GM12864 (cell line): ENCODE measurements at regions not wholly inside any gene's neighbourhood (a gene's known extent, or its start where the extent isn't known, plus 50 kb on each side); places are given as distances from the start of the nearest gene placed in this dataset.
A peak's percentile ranks its signal among the peaks of the same experiment; 100 is the strongest.

Source experiments
- DNase-seq: peaks from one replicate; pipeline ENCODE4 v3.0.0-alpha.2; 2011; ENCODE audit warnings: low read depth
- H3K4me3 ChIP-seq: 2 replicates; pipeline ENCODE4 v1.5.1; 2011; ENCODE audit warnings: mild to moderate bottlenecking, low read depth, low read length, control low read depth
- TF ChIP-seq, protein P1 (sequence below): IDR thresholded peaks from 2 replicates; pipeline ENCODE4 v1.5.1; 2011; ENCODE audit warnings: low read depth, mild to moderate bottlenecking, moderate library complexity, low read length, control low read depth, inconsistent platforms; ENCODE audit errors: missing control alignments

- TF ChIP-seq, protein P1, sequence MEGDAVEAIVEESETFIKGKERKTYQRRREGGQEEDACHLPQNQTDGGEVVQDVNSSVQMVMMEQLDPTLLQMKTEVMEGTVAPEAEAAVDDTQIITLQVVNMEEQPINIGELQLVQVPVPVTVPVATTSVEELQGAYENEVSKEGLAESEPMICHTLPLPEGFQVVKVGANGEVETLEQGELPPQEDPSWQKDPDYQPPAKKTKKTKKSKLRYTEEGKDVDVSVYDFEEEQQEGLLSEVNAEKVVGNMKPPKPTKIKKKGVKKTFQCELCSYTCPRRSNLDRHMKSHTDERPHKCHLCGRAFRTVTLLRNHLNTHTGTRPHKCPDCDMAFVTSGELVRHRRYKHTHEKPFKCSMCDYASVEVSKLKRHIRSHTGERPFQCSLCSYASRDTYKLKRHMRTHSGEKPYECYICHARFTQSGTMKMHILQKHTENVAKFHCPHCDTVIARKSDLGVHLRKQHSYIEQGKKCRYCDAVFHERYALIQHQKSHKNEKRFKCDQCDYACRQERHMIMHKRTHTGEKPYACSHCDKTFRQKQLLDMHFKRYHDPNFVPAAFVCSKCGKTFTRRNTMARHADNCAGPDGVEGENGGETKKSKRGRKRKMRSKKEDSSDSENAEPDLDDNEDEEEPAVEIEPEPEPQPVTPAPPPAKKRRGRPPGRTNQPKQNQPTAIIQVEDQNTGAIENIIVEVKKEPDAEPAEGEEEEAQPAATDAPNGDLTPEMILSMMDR = no peak
- no peak for DNase-seq
- no peak overlapping the region for H3K4me3 ChIP-seq
These were observed 410.2 kb upstream of the CFAP20DC start for GRCh38 chr3:59460068-59460467.

DNA sequence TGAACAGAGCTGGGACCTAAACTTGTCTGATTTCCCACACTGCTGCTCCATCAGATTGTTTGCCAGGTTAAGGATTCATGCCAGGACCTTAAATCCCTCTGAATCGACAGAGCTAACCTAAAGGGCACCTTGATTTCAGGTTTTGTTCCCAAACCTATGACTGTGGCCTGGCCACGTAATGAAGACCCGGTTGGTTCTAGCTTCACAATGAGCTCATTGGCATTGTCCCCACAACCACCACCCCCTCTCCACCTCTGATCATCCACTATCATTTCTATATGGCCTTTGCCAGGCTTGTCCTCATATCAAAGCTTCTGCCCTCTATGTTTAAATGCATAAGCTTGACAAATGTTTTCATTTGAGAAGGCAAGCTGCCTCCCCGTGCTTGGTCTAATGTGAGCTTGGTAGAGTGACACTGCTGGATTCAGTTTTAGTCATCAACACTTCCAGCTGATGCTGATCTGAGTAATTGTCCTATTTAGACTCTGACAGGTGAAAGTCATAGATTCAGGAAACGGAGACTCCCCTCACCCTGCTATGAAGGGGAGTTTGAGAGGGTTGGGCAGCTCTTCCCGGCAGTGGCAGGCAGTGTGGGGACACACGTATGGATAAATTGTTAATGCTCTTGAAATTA lies 407.1 kb upstream of the CFAP20DC start:
- TF ChIP-seq, protein P1 = no peak
- DNase-seq = peak; percentile 69

GRCh38 chr3:59451800-59452746 lies 402.2 kb upstream of the CFAP20DC start:
- H3K4me3 ChIP-seq = peak overlapping the region; percentile 25; the same call in 1 of the 2 replicates
- no peak for DNase-seq
- TF ChIP-seq, protein P1 = no peak

More for the DNA sequence above, 407.1 kb upstream of the CFAP20DC start:
- H3K4me3 ChIP-seq = no peak overlapping the region

DNA sequence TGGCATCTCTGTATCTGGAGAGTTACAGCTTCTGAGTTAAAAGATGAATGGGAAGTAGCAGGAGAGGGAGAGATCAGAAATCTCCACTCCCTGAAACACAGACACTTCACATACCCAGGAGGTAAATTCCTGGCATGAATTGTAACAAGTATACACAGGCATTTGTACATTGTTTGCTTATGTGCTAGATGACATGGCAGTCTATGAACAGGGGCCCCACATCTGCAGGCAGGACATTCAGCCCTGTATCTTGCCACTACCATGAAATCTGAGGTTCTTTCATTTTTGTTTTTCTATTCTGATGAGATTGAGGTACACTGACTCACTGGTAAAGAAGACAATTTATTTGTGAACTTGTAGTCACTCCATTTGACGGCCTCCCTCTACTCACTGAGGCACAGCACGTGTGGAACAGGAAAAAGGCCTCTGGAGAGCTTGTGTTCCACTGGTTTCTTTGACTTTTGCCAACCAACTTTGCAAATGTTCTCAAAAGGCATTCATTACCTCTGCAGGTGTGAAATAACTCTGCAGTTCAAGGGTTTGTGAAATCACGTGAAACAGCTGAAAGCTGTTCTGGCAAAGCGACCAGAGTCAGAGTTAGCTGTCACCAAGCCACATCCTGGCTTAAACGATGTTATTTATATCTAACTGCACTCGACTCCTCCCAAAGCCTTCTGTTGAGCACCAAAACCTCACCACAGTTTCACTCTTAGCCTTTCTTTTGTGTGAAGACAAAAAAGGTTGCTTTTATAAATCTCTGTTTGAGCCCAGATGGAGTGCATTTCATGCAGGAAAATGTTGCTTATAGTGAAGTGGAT lies 401.3 kb upstream of the CFAP20DC start:
- peak; percentile 97 for DNase-seq
- peak overlapping the region; percentile 25; the same call in 1 of the 2 replicates for H3K4me3 ChIP-seq
- TF ChIP-seq, protein P1 = no peak

DNA sequence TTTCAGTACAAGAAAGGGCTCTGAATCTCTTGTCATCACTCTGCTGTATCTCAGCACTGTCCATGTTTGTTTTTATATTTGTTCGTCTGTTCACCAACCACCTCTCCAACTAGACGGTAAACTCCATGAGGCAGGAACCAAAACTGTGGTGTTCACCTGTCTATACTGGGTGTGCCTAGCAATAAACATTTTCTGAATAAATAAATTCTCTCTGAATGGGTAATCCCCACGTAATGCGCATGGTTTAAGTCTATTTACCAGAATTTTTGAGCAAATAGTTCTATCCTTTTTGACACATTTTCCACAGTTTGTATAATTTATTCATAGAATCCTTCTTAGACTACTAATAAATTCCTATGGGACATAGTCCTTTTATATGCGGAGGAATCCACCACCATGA lies 400.6 kb upstream of the CFAP20DC start:
- TF ChIP-seq, protein P1 = no peak
- no peak overlapping the region for H3K4me3 ChIP-seq
- DNase-seq = no peak

DNA sequence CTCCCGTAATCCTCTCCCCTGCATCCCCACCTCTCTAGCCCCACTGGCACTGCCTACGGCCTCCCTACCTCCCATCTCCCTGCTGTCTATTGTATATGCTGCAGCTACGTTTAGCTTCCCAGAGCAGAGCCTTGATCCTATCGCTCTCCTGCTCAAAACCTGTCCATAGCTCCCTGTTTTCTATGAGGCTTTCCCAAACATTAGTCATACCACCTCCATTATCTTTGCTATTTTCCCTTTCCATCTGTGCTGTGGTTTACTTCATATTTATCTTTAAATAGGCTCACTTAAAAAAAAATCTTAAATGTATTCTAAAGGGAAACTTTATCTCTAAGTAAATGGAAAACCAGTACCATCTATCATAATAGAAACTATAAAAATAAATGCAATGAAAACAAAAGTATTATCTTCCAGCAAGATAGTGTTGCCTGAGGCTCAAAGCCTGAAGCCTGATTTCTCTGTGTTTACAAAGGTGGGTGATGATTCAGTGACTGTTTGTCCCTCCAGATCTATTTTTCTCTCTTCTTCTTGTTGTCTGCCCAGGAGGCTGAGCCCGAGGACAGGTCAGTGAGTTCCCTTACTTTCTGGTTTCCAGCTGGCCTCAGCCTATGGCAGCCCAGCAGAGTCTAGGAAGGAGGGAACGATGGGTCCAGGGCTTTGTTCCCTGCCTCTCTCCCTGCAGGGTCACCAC lies 397.1 kb upstream of the CFAP20DC start:
- DNase-seq = no peak
- TF ChIP-seq, protein P1 = no peak

More for the DNA sequence above, 397.1 kb upstream of the CFAP20DC start:
- H3K4me3 ChIP-seq = no peak overlapping the region
